Liver (tissue), 8 donors: ENCODE measurements at regions not wholly inside any gene's neighbourhood (a gene's known extent, or its start where the extent isn't known, plus 50 kb on each side); places are given as distances from the start of the nearest gene placed in this dataset.

Source experiments
- DNase-seq: peaks from one replicate; pipeline ENCODE4 v3.0.0-alpha.2; 2017; ENCODE audit warnings: low spot score
- H3K27ac ChIP-seq, 2 donors: one replicate each; pipeline ENCODE4 v1.7.0; 2013; ENCODE audit warnings: inconsistent platforms in 2 of 2, low read length in 2 of 2, control low read depth in 1 of 2, low read depth in 1 of 2, mild to moderate bottlenecking in 1 of 2
- H3K27me3 ChIP-seq, 4 donors: one replicate each; pipeline versions ENCODE4 v1.6.1 to v1.7.0; 2013; ENCODE audit warnings: low read length in 3 of 4, inconsistent platforms in 1 of 4, mild to moderate bottlenecking in 1 of 4, moderate library complexity in 1 of 4; ENCODE audit not compliant: control insufficient read depth in 4 of 4, insufficient read depth in 4 of 4
- H3K36me3 ChIP-seq, 4 donors: one replicate each; pipeline versions ENCODE4 v1.6.1 to v1.7.0; 2013; ENCODE audit warnings: low read length in 3 of 4, mild to moderate bottlenecking in 3 of 4, low read depth in 1 of 4, moderate library complexity in 1 of 4; ENCODE audit not compliant: control insufficient read depth in 4 of 4, insufficient read depth in 3 of 4
- H3K4me1 ChIP-seq, 4 donors: one replicate each; pipeline versions ENCODE4 v1.6.1 to v1.7.0; 2013; ENCODE audit warnings: low read length in 3 of 4, mild to moderate bottlenecking in 3 of 4, moderate library complexity in 1 of 4; ENCODE audit not compliant: control insufficient read depth in 4 of 4, insufficient read depth in 4 of 4
- H3K4me3 ChIP-seq, 3 donors: one replicate each; pipeline versions ENCODE4 v1.6.1 to v1.7.0; 2013; ENCODE audit warnings: low read length in 3 of 3, control low read depth in 1 of 3, low read depth in 1 of 3, mild to moderate bottlenecking in 1 of 3
- H3K9ac ChIP-seq, 2 donors: one replicate each; pipeline ENCODE4 v1.7.0; 2013; ENCODE audit warnings: low read length in 2 of 2, mild to moderate bottlenecking in 2 of 2, moderate library complexity in 2 of 2, control low read depth in 1 of 2, low read depth in 1 of 2
- H3K9me3 ChIP-seq, 4 donors: one replicate each; pipeline versions ENCODE4 v1.6.1 to v1.7.0; 2013; ENCODE audit warnings: low read length in 3 of 4; ENCODE audit not compliant: control insufficient read depth in 4 of 4
- EGR1 ChIP-seq, 2 donors: IDR thresholded peaks; 2 replicates each; pipeline ENCODE4 v1.6.1; 2016 to 2018; ENCODE audit warnings: antibody characterized with exemption in 2 of 2, low read depth in 2 of 2
- FOXA1 ChIP-seq: IDR thresholded peaks from 2 replicates; pipeline ENCODE4 v1.6.1; 2016; ENCODE audit warnings: antibody characterized with exemption
- FOXA2 ChIP-seq: IDR thresholded peaks from 2 replicates; pipeline ENCODE4 v1.6.1; 2016; ENCODE audit warnings: antibody characterized with exemption
- GABPA ChIP-seq, 2 donors: IDR thresholded peaks in 1 of 2; conservative IDR thresholded peaks in 1 of 2; 2 replicates each; pipeline ENCODE4 v1.6.1; 2016; ENCODE audit warnings: antibody characterized with exemption in 2 of 2, mild to moderate bottlenecking in 1 of 2, moderate library complexity in 1 of 2
- HNF4A ChIP-seq, 2 donors: conservative IDR thresholded peaks; 2 replicates each; pipeline ENCODE4 v1.6.1; 2016; ENCODE audit warnings: antibody characterized with exemption in 2 of 2, mild to moderate bottlenecking in 2 of 2
- HNF4G ChIP-seq: IDR thresholded peaks from 2 replicates; pipeline ENCODE4 v1.6.1; 2016; ENCODE audit warnings: antibody characterized with exemption
- JUND ChIP-seq, 2 donors: IDR thresholded peaks; 2 replicates each; pipeline ENCODE4 v1.6.1; 2016; ENCODE audit warnings: antibody characterized with exemption in 2 of 2
- NR2F2 ChIP-seq: IDR thresholded peaks from 2 replicates; pipeline ENCODE4 v1.6.1; 2016; ENCODE audit warnings: antibody characterized with exemption
- RXRA ChIP-seq, 2 donors: IDR thresholded peaks; 2 replicates each; pipeline ENCODE4 v1.6.1; 2017 to 2018; ENCODE audit warnings: antibody characterized with exemption in 2 of 2, mild to moderate bottlenecking in 1 of 2
- SP1 ChIP-seq: IDR thresholded peaks from 2 replicates; pipeline ENCODE4 v1.6.1; 2018; ENCODE audit warnings: antibody characterized with exemption, mild to moderate bottlenecking
- TAF1 ChIP-seq: conservative IDR thresholded peaks from 2 replicates; pipeline ENCODE4 v1.6.1; 2016; ENCODE audit warnings: antibody characterized with exemption, mild to moderate bottlenecking
- YY1 ChIP-seq: IDR thresholded peaks from 2 replicates; pipeline ENCODE4 v1.6.1; 2016; ENCODE audit warnings: antibody characterized with exemption, mild to moderate bottlenecking
- WGBS: extraction: QIAGEN DNeasy Blood & Tissue Kit; methylation state at CpG from one replicate; pipeline ENCODE4 v1.1.7; 2013; 5-methylcytosine and 5-hydroxymethylcytosine counted together
- TF ChIP-seq, protein P1 (sequence below): IDR thresholded peaks from 2 replicates; pipeline ENCODE4 v1.6.1; 2016; ENCODE audit warnings: antibody characterized with exemption, mild to moderate bottlenecking
- TF ChIP-seq, protein P2 (sequence below): IDR thresholded peaks from 2 replicates; pipeline ENCODE4 v1.6.1; 2016; ENCODE audit warnings: antibody characterized with exemption
- TF ChIP-seq, protein P3 (sequence below): fragments of 150-350 bp; IDR thresholded peaks from 2 replicates; pipeline ENCODE4 v1.5.1; 2017; ENCODE audit warnings: improper control_type of control experiment, low read depth, low read length; ENCODE audit not compliant: missing input control
- TF ChIP-seq, protein P4 (sequence below): IDR thresholded peaks from 2 replicates; pipeline ENCODE4 v1.6.1; 2016; ENCODE audit warnings: antibody characterized with exemption
- TF ChIP-seq, protein P5 (sequence below): IDR thresholded peaks from 2 replicates; pipeline ENCODE4 v1.6.1; 2016; ENCODE audit warnings: antibody characterized with exemption
- donor health status: healthy.
- donor health status: healthy.
- donor health status: healthy.
- donor health status: healthy.
- donor health status: healthy.

DNA sequence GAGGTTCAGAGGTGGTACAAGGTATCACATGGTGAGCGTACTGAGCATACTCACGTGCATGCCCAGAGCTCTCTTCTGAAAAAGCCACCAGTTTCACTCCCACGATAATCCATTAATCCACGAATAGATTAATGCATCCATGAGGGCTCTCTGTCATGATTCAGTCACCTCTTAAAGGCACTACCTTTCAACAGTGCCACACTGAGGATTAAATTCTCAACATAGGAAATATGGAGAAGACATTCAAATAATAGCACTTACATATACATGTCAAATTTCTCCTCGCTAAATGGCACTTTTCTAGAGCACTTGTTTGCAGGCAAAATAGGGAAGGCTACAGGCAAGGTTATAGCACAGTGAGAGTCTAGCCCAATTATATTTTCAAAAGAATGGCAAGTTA is 825.9 kb downstream of the TRIB2 start:
- H3K9me3 ChIP-seq = no peaks in the 10 kb centered on the region
- peaks cover 0 to 3% (median 0%) of the 10 kb centered on the region in 4 donors for H3K27me3 ChIP-seq
- 76% methylated on average over 5 of the region's 5 CpGs for WGBS
- TF ChIP-seq FOXA1 (no peak), NR2F2 (no peak), EGR1 (IDR thresholded peaks at IDR 0.05; ENCODE audit: low read depth in 2 of 2) (no peak), JUND (IDR thresholded peaks at IDR 0.05) (no peak), TAF1 (no peak), SP1 (no peak), GABPA (IDR thresholded peaks at IDR 0.05 in 1 of 2, conservative IDR thresholded peaks at IDR 0.05 in 1 of 2) (no peak), FOXA2 (no peak), HNF4A (conservative IDR thresholded peaks at IDR 0.05) (no peak), HNF4G (no peak), YY1 (no peak), RXRA (IDR thresholded peaks at IDR 0.05) (no peak)
- TF ChIP-seq, protein P1, sequence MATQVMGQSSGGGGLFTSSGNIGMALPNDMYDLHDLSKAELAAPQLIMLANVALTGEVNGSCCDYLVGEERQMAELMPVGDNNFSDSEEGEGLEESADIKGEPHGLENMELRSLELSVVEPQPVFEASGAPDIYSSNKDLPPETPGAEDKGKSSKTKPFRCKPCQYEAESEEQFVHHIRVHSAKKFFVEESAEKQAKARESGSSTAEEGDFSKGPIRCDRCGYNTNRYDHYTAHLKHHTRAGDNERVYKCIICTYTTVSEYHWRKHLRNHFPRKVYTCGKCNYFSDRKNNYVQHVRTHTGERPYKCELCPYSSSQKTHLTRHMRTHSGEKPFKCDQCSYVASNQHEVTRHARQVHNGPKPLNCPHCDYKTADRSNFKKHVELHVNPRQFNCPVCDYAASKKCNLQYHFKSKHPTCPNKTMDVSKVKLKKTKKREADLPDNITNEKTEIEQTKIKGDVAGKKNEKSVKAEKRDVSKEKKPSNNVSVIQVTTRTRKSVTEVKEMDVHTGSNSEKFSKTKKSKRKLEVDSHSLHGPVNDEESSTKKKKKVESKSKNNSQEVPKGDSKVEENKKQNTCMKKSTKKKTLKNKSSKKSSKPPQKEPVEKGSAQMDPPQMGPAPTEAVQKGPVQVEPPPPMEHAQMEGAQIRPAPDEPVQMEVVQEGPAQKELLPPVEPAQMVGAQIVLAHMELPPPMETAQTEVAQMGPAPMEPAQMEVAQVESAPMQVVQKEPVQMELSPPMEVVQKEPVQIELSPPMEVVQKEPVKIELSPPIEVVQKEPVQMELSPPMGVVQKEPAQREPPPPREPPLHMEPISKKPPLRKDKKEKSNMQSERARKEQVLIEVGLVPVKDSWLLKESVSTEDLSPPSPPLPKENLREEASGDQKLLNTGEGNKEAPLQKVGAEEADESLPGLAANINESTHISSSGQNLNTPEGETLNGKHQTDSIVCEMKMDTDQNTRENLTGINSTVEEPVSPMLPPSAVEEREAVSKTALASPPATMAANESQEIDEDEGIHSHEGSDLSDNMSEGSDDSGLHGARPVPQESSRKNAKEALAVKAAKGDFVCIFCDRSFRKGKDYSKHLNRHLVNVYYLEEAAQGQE = no peak
- TF ChIP-seq, protein P2, sequence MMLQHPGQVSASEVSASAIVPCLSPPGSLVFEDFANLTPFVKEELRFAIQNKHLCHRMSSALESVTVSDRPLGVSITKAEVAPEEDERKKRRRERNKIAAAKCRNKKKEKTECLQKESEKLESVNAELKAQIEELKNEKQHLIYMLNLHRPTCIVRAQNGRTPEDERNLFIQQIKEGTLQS = no peak
- TF ChIP-seq, protein P3, sequence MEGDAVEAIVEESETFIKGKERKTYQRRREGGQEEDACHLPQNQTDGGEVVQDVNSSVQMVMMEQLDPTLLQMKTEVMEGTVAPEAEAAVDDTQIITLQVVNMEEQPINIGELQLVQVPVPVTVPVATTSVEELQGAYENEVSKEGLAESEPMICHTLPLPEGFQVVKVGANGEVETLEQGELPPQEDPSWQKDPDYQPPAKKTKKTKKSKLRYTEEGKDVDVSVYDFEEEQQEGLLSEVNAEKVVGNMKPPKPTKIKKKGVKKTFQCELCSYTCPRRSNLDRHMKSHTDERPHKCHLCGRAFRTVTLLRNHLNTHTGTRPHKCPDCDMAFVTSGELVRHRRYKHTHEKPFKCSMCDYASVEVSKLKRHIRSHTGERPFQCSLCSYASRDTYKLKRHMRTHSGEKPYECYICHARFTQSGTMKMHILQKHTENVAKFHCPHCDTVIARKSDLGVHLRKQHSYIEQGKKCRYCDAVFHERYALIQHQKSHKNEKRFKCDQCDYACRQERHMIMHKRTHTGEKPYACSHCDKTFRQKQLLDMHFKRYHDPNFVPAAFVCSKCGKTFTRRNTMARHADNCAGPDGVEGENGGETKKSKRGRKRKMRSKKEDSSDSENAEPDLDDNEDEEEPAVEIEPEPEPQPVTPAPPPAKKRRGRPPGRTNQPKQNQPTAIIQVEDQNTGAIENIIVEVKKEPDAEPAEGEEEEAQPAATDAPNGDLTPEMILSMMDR = no peak
- TF ChIP-seq, protein P4, sequence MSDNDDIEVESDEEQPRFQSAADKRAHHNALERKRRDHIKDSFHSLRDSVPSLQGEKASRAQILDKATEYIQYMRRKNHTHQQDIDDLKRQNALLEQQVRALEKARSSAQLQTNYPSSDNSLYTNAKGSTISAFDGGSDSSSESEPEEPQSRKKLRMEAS = no peak
- TF ChIP-seq, protein P5, sequence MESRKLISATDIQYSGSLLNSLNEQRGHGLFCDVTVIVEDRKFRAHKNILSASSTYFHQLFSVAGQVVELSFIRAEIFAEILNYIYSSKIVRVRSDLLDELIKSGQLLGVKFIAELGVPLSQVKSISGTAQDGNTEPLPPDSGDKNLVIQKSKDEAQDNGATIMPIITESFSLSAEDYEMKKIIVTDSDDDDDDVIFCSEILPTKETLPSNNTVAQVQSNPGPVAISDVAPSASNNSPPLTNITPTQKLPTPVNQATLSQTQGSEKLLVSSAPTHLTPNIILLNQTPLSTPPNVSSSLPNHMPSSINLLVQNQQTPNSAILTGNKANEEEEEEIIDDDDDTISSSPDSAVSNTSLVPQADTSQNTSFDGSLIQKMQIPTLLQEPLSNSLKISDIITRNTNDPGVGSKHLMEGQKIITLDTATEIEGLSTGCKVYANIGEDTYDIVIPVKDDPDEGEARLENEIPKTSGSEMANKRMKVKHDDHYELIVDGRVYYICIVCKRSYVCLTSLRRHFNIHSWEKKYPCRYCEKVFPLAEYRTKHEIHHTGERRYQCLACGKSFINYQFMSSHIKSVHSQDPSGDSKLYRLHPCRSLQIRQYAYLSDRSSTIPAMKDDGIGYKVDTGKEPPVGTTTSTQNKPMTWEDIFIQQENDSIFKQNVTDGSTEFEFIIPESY = no peak
- no peaks in the 10 kb centered on the region for H3K4me1 ChIP-seq
- no peak overlapping the region for H3K27ac ChIP-seq
- H3K4me3 ChIP-seq = no peak overlapping the region
- DNase-seq = no peak
- H3K36me3 ChIP-seq = no peaks in the 10 kb centered on the region
- H3K9ac ChIP-seq = no peak overlapping the region

DNA sequence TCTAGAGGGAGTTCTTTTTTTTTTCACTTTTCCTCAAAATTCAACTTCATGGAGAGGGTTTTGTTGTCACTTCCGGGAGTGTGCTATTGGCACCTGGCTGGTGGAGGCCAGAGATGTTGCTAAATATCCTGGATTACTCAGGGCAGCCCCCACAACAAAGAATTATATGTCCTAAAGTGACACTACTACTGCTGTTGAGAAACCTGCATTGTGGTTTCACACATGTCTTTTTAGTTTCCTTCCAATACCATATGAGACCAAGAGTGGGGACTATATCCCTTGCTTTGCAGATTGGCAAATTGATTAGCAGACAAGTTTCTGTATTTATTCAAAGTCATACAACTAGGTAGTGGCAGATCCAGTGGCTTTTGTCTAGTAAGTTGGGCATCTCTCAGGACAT is 826.8 kb downstream of the TRIB2 start:
- no peaks in the 10 kb centered on the region for H3K9me3 ChIP-seq
- 73% methylated on average over 1 of the region's 1 CpG for WGBS
- H3K27ac ChIP-seq = no peak overlapping the region
- H3K4me1 ChIP-seq = no peaks in the 10 kb centered on the region
- DNase-seq = no peak
- no peak overlapping the region for H3K9ac ChIP-seq
- no peak overlapping the region for H3K4me3 ChIP-seq
- no peaks in the 10 kb centered on the region for H3K36me3 ChIP-seq
- peaks cover 0 to 3% (median 0%) of the 10 kb centered on the region in 4 donors for H3K27me3 ChIP-seq
- TF ChIP-seq HNF4G (no peak), JUND (IDR thresholded peaks at IDR 0.05) (no peak), RXRA (IDR thresholded peaks at IDR 0.05) (no peak), YY1 (no peak), EGR1 (IDR thresholded peaks at IDR 0.05; ENCODE audit: low read depth in 2 of 2) (no peak), GABPA (IDR thresholded peaks at IDR 0.05 in 1 of 2, conservative IDR thresholded peaks at IDR 0.05 in 1 of 2) (no peak), SP1 (no peak), HNF4A (conservative IDR thresholded peaks at IDR 0.05) (no peak)
- TF ChIP-seq, protein P2 = no peak
- TF ChIP-seq, protein P3 = no peak
- TF ChIP-seq, protein P5 = no peak
- TF ChIP-seq, protein P4 = no peak
